HUDEP-2 (cell line): ENCODE measurements at regions not wholly inside any gene's neighbourhood (a gene's known extent, or its start where the extent isn't known, plus 50 kb on each side); places are given as distances from the start of the nearest gene placed in this dataset.
"Not testable (repeated sequence)": the region's sequence is repeated elsewhere in the genome, so short reads cannot be mapped to it uniquely, and the experiment has no call there.

Experiments used
- DNase-seq, 76 experiments: peaks; one replicate each; lab custom pipeline; 2025; ENCODE audit not compliant: unreplicated experiment in 76 of 76; lab: John Stamatoyannopoulos, UW

- DNase-seq, result not testable (repeated sequence)
These were observed 61.2 kb upstream of the MINDY3 start for GRCh38 chr10:15921423-15921945.

GRCh38 chr10:15931376-15931775, 71.1 kb upstream of the MINDY3 start:
- no peak for DNase-seq

GRCh38 chr10:15939543-15939942, 79.2 kb upstream of the MINDY3 start:
- not testable (repeated sequence) for DNase-seq

GRCh38 chr10:15943426-15943825, 83.1 kb upstream of the MINDY3 start:
- DNase-seq, result no peak

- no peak for DNase-seq
These were observed 93.9 kb upstream of the MINDY3 start for GRCh38 chr10:15954188-15954587.

GRCh38 chr10:15960277-15960676, 100.0 kb upstream of the MINDY3 start:
- no peak for DNase-seq

GRCh38 chr10:15972736-15973135, 112.4 kb upstream of the MINDY3 start:
- DNase-seq, result not testable (repeated sequence)

- no peak for DNase-seq
These were observed 125.4 kb upstream of the MINDY3 start for GRCh38 chr10:15985690-15986089.

GRCh38 chr10:15990535-15991129, 130.3 kb upstream of the MINDY3 start:
- no peak for DNase-seq

GRCh38 chr10:15997313-15997712, 137.0 kb upstream of the MINDY3 start:
- no peak for DNase-seq

- DNase-seq, result no peak
These were observed 141.3 kb upstream of the MINDY3 start for GRCh38 chr10:16001581-16001980.

GRCh38 chr10:16009785-16010184, 149.5 kb upstream of the MINDY3 start:
- no peak for DNase-seq

- DNase-seq, result no peak
These were observed 151.2 kb upstream of the MINDY3 start for GRCh38 chr10:16011548-16011947.

- no peak for DNase-seq
These were observed 154.2 kb upstream of the MINDY3 start for GRCh38 chr10:16014469-16014868.

- no peak for DNase-seq
These were observed 156.4 kb upstream of the MINDY3 start for GRCh38 chr10:16016688-16017087.

- DNase-seq, result no peak
These were observed 160.5 kb upstream of the MINDY3 start for GRCh38 chr10:16020836-16021235.

- not testable (repeated sequence) for DNase-seq
These were observed 166.5 kb upstream of the MINDY3 start for GRCh38 chr10:16026832-16027231.

GRCh38 chr10:16030562-16030961, 170.3 kb upstream of the MINDY3 start:
- no peak for DNase-seq

- DNase-seq, result peak in 1 of 76 experiments; percentile 3
These were observed 188.7 kb upstream of the MINDY3 start for GRCh38 chr10:16049050-16049449.

- peak in 1 of 76 experiments; percentile 6 for DNase-seq
These were observed 189.5 kb upstream of the MINDY3 start for GRCh38 chr10:16049782-16050181.

- no peak for DNase-seq
These were observed 203.0 kb upstream of the MINDY3 start for GRCh38 chr10:16063350-16063749.

GRCh38 chr10:16083551-16083950, 223.2 kb upstream of the MINDY3 start:
- not testable (repeated sequence) for DNase-seq

- DNase-seq, result no peak
These were observed 244.8 kb upstream of the MINDY3 start for GRCh38 chr10:16105082-16105481.
